Activated T-cell treated with anti-CD3 and anti-CD28 coated beads, Interleukin-2, amount 50 U/mL, for 24 hours (primary cell): ENCODE measurements at regions not wholly inside any gene's neighbourhood (a gene's known extent, or its start where the extent isn't known, plus 50 kb on each side); places are given as distances from the start of the nearest gene placed in this dataset.

ENCODE experiments used
- DNase-seq: peaks from one replicate; pipeline ENCODE4 v3.0.0-alpha.2; 2020
- H3K27ac Mint-ChIP-seq: 2 replicates; pipeline ENCODE4 v1.8.0; 2020; ENCODE audit warnings: mild to moderate bottlenecking, mixed read lengths
- H3K27me3 Mint-ChIP-seq: 2 replicates; pipeline ENCODE4 v1.8.0; 2020; ENCODE audit warnings: mixed read lengths
- H3K36me3 Mint-ChIP-seq: 2 replicates; pipeline ENCODE4 v1.8.0; 2020; ENCODE audit warnings: low read depth, mixed read lengths
- H3K4me1 Mint-ChIP-seq: 2 replicates; pipeline ENCODE4 v1.8.0; 2020; ENCODE audit warnings: low read depth, mixed read lengths
- H3K4me3 Mint-ChIP-seq: 2 replicates; pipeline ENCODE4 v1.8.0; 2020; ENCODE audit warnings: mild to moderate bottlenecking, moderate library complexity, mixed read lengths
- H3K9me3 Mint-ChIP-seq: 2 replicates; pipeline ENCODE4 v1.8.0; 2020; ENCODE audit warnings: mixed read lengths

- Mint-ChIP-seq H3K27me3 (peaks cover 17% of the 10 kb centered on the region), H3K9me3 (no peaks in the 10 kb centered on the region), H3K36me3 (no peaks in the 10 kb centered on the region), H3K4me1 (no peaks in the 10 kb centered on the region), H3K27ac (no peak overlapping the region), H3K4me3 (no peak overlapping the region)
- no peak for DNase-seq
These were observed 100.4 kb downstream of the CBLL2 start for GRCh38 chrX:22373094-22373493.

GRCh38 chrX:22373766-22374165 is 101.1 kb downstream of the CBLL2 start:
- H3K27me3 Mint-ChIP-seq = peaks cover 14% of the 10 kb centered on the region
- H3K27ac Mint-ChIP-seq = no peak overlapping the region
- DNase-seq = no peak
- H3K9me3 Mint-ChIP-seq = no peaks in the 10 kb centered on the region
- no peaks in the 10 kb centered on the region for H3K36me3 Mint-ChIP-seq
- H3K4me3 Mint-ChIP-seq = no peak overlapping the region
- H3K4me1 Mint-ChIP-seq = no peaks in the 10 kb centered on the region

- H3K27me3 Mint-ChIP-seq = peaks cover 3% of the 10 kb centered on the region
- H3K27ac Mint-ChIP-seq = no peak overlapping the region
- no peak overlapping the region for H3K4me3 Mint-ChIP-seq
- H3K36me3 Mint-ChIP-seq = no peaks in the 10 kb centered on the region
- H3K9me3 Mint-ChIP-seq = no peaks in the 10 kb centered on the region
- no peak for DNase-seq
- no peaks in the 10 kb centered on the region for H3K4me1 Mint-ChIP-seq
These were observed 103.7 kb downstream of the CBLL2 start for GRCh38 chrX:22376369-22376768.

GRCh38 chrX:22378296-22378695 is 105.6 kb downstream of the CBLL2 start:
- H3K9me3 Mint-ChIP-seq = no peaks in the 10 kb centered on the region
- no peak overlapping the region for H3K27ac Mint-ChIP-seq
- peaks cover 4% of the 10 kb centered on the region for H3K27me3 Mint-ChIP-seq
- no peaks in the 10 kb centered on the region for H3K4me1 Mint-ChIP-seq
- DNase-seq = no peak
- H3K36me3 Mint-ChIP-seq = no peaks in the 10 kb centered on the region
- H3K4me3 Mint-ChIP-seq = no peak overlapping the region

- Mint-ChIP-seq H3K36me3 (no peaks in the 10 kb centered on the region), H3K27ac (no peak overlapping the region), H3K4me1 (no peaks in the 10 kb centered on the region), H3K4me3 (no peak overlapping the region), H3K9me3 (no peaks in the 10 kb centered on the region), H3K27me3 (peaks cover 20% of the 10 kb centered on the region)
- no peak for DNase-seq
These were observed 111.3 kb downstream of the CBLL2 start for GRCh38 chrX:22383988-22384387.

GRCh38 chrX:22389556-22390179 is 117.0 kb downstream of the CBLL2 start:
- Mint-ChIP-seq H3K4me1 (no peaks in the 10 kb centered on the region), H3K27ac (no peak overlapping the region), H3K36me3 (no peaks in the 10 kb centered on the region), H3K4me3 (no peak overlapping the region), H3K9me3 (no peaks in the 10 kb centered on the region), H3K27me3 (peaks cover 41% of the 10 kb centered on the region)
- no peak for DNase-seq

- Mint-ChIP-seq H3K36me3 (no peaks in the 10 kb centered on the region), H3K4me3 (no peak overlapping the region), H3K27me3 (peaks cover 29% of the 10 kb centered on the region), H3K4me1 (no peaks in the 10 kb centered on the region), H3K9me3 (no peaks in the 10 kb centered on the region), H3K27ac (no peak overlapping the region)
- no peak for DNase-seq
These were observed 119.6 kb downstream of the CBLL2 start for GRCh38 chrX:22392133-22392948.

- Mint-ChIP-seq H3K9me3 (no peaks in the 10 kb centered on the region), H3K4me1 (no peaks in the 10 kb centered on the region), H3K27ac (no peak overlapping the region), H3K36me3 (no peaks in the 10 kb centered on the region), H3K4me3 (no peak overlapping the region), H3K27me3 (peaks cover 23% of the 10 kb centered on the region)
- DNase-seq = no peak
These were observed 122.7 kb downstream of the CBLL2 start for GRCh38 chrX:22395372-22395771.

- no peak for DNase-seq
- no peaks in the 10 kb centered on the region for H3K36me3 Mint-ChIP-seq
- H3K27me3 Mint-ChIP-seq = peaks cover 20% of the 10 kb centered on the region
- no peak overlapping the region for H3K4me3 Mint-ChIP-seq
- no peaks in the 10 kb centered on the region for H3K9me3 Mint-ChIP-seq
- H3K4me1 Mint-ChIP-seq = no peaks in the 10 kb centered on the region
- no peak overlapping the region for H3K27ac Mint-ChIP-seq
These were observed 123.7 kb downstream of the CBLL2 start for GRCh38 chrX:22396408-22396807.

GRCh38 chrX:22397566-22397965 is 124.9 kb downstream of the CBLL2 start:
- no peak for DNase-seq
- Mint-ChIP-seq H3K9me3 (no peaks in the 10 kb centered on the region), H3K27ac (no peak overlapping the region), H3K4me1 (no peaks in the 10 kb centered on the region), H3K36me3 (no peaks in the 10 kb centered on the region), H3K4me3 (no peak overlapping the region), H3K27me3 (peaks cover 13% of the 10 kb centered on the region)

- H3K4me1 Mint-ChIP-seq = no peaks in the 10 kb centered on the region
- no peak overlapping the region for H3K27ac Mint-ChIP-seq
- H3K4me3 Mint-ChIP-seq = no peak overlapping the region
- H3K27me3 Mint-ChIP-seq = peaks cover 9% of the 10 kb centered on the region
- no peaks in the 10 kb centered on the region for H3K9me3 Mint-ChIP-seq
- DNase-seq = no peak
- H3K36me3 Mint-ChIP-seq = no peaks in the 10 kb centered on the region
These were observed 126.9 kb downstream of the CBLL2 start for GRCh38 chrX:22399437-22400192.

GRCh38 chrX:22404297-22404696 is 131.6 kb downstream of the CBLL2 start:
- no peak overlapping the region for H3K4me3 Mint-ChIP-seq
- H3K27ac Mint-ChIP-seq = no peak overlapping the region
- DNase-seq = no peak
- no peaks in the 10 kb centered on the region for H3K4me1 Mint-ChIP-seq
- no peaks in the 10 kb centered on the region for H3K9me3 Mint-ChIP-seq
- peaks cover 10% of the 10 kb centered on the region for H3K27me3 Mint-ChIP-seq
- no peaks in the 10 kb centered on the region for H3K36me3 Mint-ChIP-seq

GRCh38 chrX:22406201-22406737 is 133.6 kb downstream of the CBLL2 start:
- Mint-ChIP-seq H3K27me3 (peaks cover 10% of the 10 kb centered on the region), H3K27ac (no peak overlapping the region), H3K36me3 (no peaks in the 10 kb centered on the region), H3K4me1 (no peaks in the 10 kb centered on the region), H3K9me3 (no peaks in the 10 kb centered on the region), H3K4me3 (no peak overlapping the region)
- no peak for DNase-seq

- Mint-ChIP-seq H3K9me3 (no peaks in the 10 kb centered on the region), H3K4me1 (no peaks in the 10 kb centered on the region), H3K27ac (no peak overlapping the region), H3K36me3 (no peaks in the 10 kb centered on the region), H3K4me3 (no peak overlapping the region), H3K27me3 (peaks cover 5% of the 10 kb centered on the region)
- DNase-seq = no peak
These were observed 136.7 kb downstream of the CBLL2 start for GRCh38 chrX:22409418-22409817.
